Kidney epithelial cell (primary cell): ENCODE measurements at regions not wholly inside any gene's neighbourhood (a gene's known extent, or its start where the extent isn't known, plus 50 kb on each side); places are given as distances from the start of the nearest gene placed in this dataset.

Experiments
- DNase-seq: peaks from one replicate; pipeline ENCODE4 v3.0.0-alpha.2; 2010; ENCODE audit warnings: low read depth
- H3K27me3 ChIP-seq: 2 replicates; pipeline ENCODE4 v1.6.0; 2011; ENCODE audit warnings: low read length; ENCODE audit not compliant: control insufficient read depth, insufficient read depth
- H3K36me3 ChIP-seq: 2 replicates; pipeline ENCODE4 v1.5.1; 2011; ENCODE audit warnings: low read length; ENCODE audit not compliant: control insufficient read depth, insufficient read depth
- H3K4me3 ChIP-seq: 2 replicates; pipeline ENCODE4 v1.5.1; 2011; ENCODE audit warnings: low read depth, mild to moderate bottlenecking, control low read depth, low read length
- CTCF ChIP-seq: IDR thresholded peaks from 2 replicates; pipeline ENCODE4 v1.5.1; 2011; ENCODE audit warnings: mild to moderate bottlenecking, moderate library complexity, low read length, control low read depth, inconsistent platforms; ENCODE audit not compliant: insufficient read depth, poor library complexity, severe bottlenecking

- H3K36me3 ChIP-seq, result no peaks in the 10 kb centered on the region
- TF ChIP-seq CTCF, result no peak
- H3K4me3 ChIP-seq, result no peak overlapping the region
- DNase-seq, result no peak
- H3K27me3 ChIP-seq, result no peaks in the 10 kb centered on the region
Observed at GRCh38 chr5:175215906-175216305, 228.1 kb downstream of the DRD1 start.

GRCh38 chr5:175214152-175214551 lies 229.8 kb downstream of the DRD1 start:
- Histone ChIP-seq H3K4me3 (no peak overlapping the region), H3K27me3 (no peaks in the 10 kb centered on the region), H3K36me3 (no peaks in the 10 kb centered on the region)
- peak; percentile 83 for DNase-seq
- TF ChIP-seq CTCF, result no peak

- Histone ChIP-seq H3K27me3 (peaks cover 3% of the 10 kb centered on the region), H3K36me3 (no peaks in the 10 kb centered on the region), H3K4me3 (no peak overlapping the region)
- no peak for TF ChIP-seq CTCF
- no peak for DNase-seq
Observed at GRCh38 chr5:175211956-175212756, 231.8 kb downstream of the DRD1 start.

GRCh38 chr5:175207321-175208040 lies 236.5 kb downstream of the DRD1 start:
- Histone ChIP-seq H3K27me3 (peaks cover 3% of the 10 kb centered on the region), H3K36me3 (no peaks in the 10 kb centered on the region), H3K4me3 (no peak overlapping the region)
- TF ChIP-seq CTCF, result no peak
- DNase-seq, result no peak

DNA sequence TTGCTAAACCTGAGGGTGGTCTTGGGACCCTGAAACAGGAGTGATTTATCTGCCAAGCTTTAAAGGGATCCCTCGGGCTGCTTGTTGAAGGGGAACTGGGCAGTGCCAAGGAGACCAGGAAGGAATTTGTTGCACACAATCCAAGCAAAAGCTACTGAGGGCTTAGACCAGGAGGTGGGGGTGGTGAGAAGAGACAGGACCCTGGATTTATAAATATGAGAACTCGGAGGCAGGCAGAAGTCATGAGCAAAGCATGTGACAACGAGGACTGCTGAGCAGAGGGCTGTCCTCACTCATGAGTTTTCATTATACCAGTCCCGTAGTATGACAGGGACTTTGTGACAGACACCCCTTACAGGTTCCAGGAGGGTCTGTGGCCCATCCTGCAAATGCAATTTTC lies 237.3 kb downstream of the DRD1 start:
- no peak for DNase-seq
- TF ChIP-seq CTCF, result no peak
- Histone ChIP-seq H3K36me3 (no peaks in the 10 kb centered on the region), H3K4me3 (no peak overlapping the region), H3K27me3 (peaks cover 3% of the 10 kb centered on the region)
